GM18907 (cell line): ENCODE measurements at regions not wholly inside any gene's neighbourhood (a gene's known extent, or its start where the extent isn't known, plus 50 kb on each side); places are given as distances from the start of the nearest gene placed in this dataset.
"Not testable (repeated sequence)": the region's sequence is repeated elsewhere in the genome, so short reads cannot be mapped to it uniquely, and the experiment has no call there.

Source experiments
- ATAC-seq: cut with Tn5 transposase; IDR thresholded peaks from one replicate; pipeline ENCODE4 v1.9.1; 2021; ENCODE audit warnings: mild to moderate bottlenecking, moderate library complexity; ENCODE audit not compliant: unreplicated experiment

DNA sequence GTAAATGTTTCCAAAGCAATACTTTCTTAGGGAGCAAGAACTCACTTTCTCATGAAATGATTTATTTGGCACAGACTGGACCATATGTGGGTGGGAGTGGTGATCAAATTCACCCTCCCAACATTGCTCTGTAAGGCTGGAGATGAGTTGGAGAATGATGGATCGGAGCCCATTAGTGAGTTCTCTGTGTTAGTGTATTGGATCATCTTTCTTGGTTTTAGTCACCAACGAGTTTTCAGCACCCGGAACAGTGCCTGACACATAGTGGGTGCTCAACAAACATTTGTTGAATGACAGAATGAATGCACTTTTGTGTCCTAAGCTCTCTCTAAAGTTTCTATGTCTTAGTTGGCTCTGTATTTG is 104.5 kb upstream of the FAM20A start:
- no peak for ATAC-seq

DNA sequence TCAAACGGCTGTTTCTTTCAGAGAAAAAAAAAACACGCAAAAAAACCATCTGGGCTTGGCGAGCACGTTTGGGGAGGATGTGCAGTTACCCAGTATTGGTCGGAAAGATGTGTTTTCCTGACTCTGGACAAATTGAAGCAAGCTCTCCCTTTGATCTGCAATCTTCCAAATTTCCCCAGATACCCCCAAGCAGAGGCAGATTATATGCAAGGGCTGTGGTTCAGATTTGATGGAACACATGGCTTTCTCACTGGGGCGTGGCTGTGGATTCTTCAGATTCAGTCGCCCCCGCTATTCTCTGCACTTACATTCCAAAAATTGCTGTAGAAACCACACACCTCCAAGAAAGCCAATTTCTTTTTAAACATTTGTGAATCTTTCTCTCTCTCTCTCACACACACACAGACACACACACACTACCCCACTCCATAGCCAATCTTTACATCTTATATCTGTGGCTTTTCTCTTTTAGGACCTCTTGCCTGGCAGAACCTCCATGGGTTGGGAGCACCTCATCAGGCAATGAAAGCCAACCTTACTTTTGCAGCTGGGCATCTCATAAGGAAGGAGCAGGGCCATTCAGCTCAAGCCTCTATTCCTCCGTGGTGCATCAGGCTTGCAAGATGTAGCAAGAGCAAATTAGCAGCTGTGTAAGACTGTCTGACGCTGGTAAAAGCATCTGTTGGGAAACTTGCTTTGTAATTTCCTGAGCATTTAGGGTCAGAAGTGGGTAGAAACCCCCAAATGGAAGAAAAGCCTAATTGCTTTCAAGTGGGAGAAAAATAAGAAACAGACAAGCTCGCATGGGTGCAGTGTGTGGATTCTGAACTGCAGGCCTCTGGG is 103.9 kb upstream of the FAM20A start:
- no peak for ATAC-seq

DNA sequence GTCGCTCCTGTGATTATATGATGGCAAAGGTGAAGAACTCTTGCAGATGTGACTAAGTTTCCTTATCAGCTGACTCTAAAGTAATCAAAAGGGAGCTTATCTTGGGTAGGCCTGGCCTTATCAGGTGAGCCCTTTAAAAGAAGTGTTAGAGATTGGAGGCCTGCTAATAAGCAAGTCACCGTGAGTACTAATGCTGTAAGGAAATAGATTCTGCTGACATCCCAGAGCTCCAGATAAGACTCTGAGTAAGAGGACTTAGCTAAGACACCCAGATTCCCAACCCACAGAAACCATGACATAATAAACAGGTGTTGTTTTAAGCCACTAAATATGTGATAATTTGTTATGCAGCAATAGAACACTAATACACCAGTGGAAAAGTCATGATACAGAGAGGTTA is 99.9 kb upstream of the FAM20A start:
- no peak for ATAC-seq

DNA sequence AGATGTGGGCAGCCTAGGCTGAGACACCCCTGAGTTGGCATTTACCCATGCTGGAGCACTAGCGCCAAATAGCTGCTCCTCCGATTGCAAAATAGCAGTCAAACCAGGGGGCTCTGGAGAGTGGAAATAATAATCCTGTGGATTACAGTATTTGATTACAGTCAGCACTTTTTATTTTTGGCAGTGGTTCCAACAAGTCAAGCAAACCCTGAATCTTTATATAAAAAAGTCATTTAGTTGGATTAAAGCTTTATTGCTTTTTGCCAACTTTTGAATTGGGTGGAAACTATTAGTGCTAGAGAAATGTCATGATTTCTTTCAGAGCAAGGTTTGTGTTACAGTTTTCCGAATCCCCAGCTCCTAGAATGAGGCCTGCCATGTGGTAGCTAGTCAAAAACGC is 99.3 kb upstream of the FAM20A start:
- no peak for ATAC-seq

DNA sequence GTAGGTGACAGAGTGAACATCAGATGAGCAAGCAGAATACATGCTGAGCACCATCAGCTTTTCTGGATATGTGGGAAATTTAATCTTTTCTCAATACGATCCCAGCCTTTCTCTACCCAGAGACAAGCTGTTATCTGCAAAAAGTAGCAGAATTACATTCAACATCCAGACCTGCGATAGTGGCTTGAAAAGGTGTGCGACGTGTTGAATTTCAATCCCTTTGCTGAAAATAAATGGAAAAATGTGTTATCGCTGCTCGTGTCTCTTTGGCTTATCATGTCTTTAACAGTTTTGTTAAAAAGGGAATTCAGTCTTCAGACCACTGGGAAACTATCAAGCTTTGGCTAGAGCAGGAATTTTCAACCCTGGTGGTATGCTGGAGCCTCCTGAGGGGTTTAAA is 98.8 kb upstream of the FAM20A start:
- ATAC-seq = no peak

DNA sequence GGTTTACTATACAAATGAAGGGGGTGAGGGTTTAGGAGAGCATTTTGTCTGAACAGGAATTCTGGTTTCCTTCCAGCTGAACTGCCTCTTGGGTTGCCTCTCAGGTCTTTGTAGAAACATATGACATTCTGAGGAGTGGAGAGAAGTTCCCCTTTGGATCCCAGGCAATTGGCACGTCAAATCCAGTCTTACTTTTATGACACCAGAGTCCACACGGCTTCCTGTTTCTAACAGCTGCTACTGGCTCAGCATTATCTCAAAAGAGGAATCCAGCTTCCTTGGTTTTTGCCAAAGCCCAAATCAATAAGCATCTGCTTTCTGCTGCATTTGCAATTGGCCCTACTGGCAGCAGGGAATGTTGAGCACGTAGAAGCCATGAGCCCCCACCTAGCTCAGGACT is 97.6 kb upstream of the FAM20A start:
- ATAC-seq = no peak

DNA sequence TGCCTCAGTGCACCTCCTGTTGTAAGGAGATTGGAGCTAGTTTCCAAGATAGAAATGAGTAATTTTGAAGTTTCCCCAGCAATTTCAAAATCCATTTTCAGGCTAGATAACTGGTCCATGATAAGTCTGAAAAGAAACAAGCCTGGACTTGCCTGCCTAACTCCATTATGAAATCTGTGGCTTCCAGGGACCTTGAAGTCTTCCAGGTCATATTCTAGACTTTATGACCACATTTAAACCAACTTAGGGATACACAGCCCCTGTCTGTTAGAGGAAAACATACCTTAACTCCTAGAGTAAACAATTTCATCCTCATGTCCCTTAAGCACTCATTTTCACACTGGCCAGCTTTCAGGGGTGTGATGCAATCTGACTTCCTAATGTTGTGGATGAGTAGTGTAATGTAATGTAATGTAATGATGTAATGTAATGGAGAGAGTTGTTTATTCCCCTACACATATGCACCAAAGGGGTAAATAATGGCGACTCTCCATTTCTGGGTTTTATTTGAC is 96.7 kb upstream of the FAM20A start:
- ATAC-seq = no peak

DNA sequence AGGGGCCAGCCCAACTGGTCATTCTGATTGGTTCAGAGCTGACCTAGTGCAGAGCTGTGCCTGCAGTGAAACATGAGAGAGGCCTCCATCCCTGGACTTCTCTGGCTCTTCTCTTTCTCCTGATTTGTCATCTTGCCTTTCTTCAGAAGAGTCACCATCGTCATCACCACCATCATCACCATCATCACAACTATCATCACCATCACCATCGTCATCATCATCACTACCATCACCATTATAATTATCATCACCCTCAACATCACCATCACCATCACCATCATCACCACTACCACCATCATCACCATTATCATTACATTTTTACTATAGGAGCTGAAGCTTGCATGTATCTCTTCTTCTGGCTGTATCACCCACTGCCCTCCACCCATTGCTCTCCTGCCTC is 94.5 kb upstream of the FAM20A start:
- no peak for ATAC-seq

DNA sequence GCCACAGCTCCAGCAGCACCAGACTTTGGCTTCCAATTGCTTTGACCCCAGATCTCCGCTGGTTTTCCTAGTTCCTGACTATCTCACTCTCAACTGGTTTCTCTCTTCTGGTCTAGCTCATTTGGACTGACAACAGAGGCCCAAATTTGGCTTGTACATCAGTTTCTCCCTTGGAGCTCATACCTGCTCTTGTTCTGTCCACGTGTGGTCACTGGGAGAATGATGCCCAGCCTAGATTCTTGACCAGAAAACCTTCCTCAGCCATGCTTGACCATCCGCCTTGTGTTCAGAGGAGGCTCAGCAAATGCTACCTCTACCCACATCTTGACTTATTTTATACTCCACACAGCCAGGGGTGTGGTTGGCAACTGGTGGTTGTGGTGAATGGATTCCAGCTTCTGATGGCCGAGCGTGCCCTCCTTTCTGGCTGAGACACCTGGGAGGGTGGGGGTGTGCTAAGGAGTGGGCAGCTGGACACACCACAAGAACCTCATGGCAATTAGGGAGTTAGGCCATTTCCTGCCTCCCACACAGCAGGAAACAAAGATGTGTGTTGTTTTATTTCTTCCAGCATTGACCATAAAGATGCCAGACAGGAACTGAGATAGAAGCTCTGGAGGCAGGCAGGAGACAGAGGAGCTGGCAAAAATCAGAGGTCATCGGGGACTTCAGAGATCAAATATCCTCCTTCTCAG is 93.8 kb upstream of the FAM20A start:
- ATAC-seq = no peak

DNA sequence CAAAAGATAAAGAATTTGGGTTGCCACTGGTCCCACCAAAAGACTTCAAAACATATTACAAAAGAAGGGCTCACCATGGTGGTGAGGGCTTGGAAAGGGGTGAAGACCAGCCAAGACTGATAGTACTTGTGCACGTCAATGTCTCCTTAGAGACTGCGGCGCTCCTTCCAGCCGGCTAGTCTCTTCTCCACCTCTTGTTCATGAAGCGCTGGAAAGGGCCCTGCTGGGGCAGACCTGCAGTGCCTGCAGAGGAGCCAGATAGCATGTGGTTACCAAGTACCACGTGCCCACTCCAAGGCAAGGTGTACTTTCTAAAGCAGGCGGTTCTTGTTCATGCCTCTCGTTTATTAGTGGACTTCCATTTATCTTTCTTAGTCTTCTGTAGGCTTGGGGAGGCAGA is 92.7 kb upstream of the FAM20A start:
- no peak for ATAC-seq

DNA sequence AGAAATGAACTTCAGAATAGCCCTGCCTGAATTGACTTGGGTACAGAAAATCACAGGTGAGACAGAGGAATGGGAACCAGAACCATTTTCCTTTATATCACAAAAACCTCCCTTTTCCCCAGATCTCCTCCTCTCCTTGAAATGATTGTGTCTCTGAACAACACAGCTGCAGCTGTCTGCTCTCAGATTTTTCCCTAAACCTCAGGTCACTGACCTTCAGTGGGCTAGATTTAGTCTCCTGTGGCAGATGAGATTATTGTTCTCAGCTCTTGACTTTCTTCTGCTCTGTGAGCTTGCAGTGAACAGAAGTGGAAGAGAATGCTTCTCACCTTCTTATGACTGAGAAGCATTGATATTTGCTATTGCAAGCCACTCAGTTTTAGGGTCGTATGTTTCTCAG is 92.3 kb upstream of the FAM20A start:
- ATAC-seq = no peak

DNA sequence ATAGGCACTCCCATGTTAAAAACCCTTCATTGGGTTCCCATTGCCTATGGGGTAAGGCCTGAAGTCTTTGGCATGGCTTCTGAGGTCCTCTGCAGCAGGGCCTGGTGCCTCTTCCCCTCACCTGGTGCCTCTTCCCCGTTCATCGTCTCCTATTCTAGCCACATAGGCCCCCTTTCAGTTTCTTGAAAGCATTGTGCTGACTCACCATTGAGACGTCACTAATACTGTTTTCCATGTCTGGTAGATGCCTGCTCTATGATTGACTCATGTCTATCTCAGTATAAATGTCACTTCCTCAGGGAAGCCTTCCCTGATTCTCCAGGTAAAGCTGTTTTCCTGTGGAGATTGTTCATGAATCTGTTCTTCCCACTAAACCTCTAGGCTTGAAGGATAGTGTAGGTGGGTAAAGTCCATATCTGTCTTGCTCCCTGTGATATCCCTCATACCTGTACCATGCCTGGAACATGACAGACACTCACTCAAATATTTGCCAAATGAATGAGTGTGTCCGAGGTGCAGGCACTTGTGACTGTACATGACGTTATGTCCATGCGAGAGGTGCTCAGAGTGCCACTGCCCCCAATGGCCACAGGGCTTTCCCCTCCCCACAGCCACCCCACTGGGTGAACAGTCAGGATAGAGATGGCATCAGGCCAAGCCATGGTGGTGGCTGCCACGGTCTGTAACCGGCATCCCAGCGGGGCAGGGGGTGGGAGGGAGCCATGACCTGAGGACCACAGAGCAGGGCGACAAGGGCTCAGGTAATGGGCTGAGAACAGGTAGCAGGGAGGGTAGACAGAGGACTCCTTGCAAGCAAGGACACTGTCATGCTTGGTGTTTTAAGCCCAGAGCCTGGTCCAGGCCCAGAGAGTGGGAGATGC is 85.2 kb upstream of the FAM20A start:
- no peak for ATAC-seq

DNA sequence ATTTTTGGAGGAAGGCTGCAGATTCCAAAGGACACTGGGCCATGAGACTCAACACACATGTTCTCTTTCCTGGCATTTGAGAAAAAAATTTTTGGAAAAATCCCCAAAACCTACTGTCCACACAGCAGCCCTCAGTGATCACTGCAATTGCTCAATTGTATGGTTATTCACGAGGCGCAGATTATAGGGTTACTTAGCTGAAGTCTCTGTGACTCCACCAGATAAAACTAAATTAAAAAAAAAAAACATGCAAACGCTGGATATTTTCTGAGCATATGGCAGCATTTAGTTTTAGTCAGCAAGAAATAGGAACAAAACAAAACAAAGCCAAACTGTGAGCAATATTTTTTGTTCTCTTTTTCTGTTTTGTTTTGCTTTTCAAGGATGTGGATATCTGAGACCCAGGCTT is 83.8 kb upstream of the FAM20A start:
- no peak for ATAC-seq

DNA sequence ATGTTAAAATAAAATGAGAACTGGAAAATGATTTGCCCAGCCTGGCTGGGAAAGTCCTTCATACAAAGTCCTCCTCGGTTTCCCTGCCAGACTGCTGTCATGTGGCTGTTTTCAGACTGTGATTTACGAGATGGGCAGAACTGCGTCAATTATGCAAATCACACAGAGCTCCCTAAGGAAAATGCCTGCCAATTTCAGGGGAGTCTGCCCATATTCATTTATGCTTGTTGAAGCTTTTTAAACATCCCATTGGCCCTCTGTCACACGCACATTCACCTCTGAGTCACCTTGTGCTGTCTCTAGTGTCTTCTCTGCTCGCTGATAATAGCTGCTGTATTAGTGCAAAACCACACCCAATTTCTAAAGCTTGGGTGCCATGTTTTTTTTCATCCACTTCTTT is 81.7 kb upstream of the FAM20A start:
- no peak for ATAC-seq

DNA sequence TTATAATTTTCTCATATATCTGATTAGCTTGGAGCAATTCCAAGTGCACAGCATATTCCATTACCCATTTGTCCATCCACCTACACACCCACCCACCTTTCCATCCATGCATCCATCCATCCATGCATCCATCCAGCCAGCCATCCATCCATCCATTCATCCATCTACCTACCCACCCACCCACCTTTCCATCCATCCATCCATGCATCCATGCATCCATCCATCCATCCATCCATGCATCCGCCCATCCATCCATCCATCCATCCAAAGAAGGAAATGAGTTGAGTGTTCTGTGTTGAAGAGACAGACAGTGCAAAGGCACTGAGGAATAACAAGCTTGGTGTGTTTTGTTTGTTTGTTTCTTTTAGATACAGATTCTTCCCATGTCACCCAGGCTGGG is 78.7 kb upstream of the FAM20A start:
- no peak for ATAC-seq

DNA sequence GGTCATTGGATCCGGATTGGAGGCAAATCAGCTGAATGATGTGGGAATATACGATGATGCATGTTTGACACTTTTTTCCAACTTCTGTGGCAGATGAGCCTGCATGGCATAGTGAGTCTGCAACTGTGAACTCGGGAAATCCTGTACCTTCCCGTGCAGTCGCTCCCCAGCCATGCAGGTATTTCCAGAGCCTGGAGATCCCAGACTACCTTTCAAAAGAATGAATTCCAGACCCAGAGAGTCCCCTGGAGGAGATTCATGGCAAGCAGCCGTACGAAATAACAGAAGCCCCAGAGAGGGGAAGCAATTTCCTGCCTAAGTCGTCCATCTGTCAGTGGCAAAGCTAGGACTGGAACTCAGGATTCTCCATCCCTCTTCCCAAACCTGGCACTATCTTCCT is 75.7 kb upstream of the FAM20A start:
- ATAC-seq = no peak

DNA sequence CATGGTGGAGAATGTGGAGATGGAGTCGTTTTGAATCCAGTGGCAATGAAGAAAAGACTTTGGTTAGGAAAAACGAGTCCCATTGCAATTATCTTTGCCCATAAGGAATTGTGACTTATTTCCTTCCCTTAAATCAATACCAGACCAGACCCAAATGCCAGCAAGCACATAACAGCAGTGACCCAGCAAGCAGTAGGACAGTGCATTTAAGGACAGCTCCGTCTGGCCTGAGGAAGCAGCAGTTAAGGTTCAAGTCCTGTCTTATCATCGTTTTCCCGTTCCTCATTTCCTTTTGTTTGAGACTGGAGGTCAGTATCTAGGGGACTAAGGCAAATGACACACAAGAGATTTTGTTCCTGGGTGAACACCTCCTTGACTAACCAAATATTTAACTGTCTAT is 74.6 kb upstream of the FAM20A start:
- no peak for ATAC-seq

DNA sequence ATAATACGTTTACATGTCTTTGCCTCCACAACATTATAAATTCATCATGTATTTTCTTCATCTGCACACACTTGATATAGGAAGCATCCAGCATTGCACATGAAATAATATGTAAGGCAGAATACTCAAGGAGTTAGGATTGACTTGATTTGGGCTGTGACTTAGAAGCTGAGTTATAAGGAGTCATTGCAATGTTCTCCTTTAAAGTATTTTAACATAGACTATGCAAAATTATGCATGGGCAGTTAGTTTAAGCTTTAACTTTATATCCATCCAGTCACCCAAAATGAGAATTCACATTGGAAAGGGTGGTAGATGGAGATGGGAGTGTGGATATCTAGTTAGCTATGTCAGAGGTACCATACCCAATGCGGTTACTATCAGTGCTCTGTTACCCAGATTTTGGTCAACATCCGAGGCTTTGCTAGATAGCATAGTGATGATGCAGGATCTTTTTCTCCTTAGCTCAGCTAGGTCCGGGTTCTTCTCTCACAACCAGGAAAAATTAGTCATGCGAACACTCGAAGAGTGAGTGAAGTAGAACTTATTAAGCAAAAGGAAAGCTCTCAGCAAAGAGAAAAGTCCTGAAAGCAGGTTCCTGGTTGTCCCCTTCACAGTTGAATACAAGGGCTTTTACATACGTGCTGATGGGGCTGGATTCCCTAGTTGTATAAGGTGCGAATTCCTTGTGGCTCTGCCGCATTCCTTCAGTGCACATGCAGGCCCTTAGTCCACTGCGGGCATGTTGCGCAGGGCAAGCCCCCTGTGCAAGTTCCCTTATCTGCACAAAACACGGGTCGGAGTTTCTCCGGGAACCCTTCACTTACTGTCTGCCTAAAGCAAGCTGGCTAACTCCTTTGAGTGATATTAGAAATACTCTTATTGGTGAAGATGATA is 73.1 kb upstream of the FAM20A start:
- no peak for ATAC-seq

DNA sequence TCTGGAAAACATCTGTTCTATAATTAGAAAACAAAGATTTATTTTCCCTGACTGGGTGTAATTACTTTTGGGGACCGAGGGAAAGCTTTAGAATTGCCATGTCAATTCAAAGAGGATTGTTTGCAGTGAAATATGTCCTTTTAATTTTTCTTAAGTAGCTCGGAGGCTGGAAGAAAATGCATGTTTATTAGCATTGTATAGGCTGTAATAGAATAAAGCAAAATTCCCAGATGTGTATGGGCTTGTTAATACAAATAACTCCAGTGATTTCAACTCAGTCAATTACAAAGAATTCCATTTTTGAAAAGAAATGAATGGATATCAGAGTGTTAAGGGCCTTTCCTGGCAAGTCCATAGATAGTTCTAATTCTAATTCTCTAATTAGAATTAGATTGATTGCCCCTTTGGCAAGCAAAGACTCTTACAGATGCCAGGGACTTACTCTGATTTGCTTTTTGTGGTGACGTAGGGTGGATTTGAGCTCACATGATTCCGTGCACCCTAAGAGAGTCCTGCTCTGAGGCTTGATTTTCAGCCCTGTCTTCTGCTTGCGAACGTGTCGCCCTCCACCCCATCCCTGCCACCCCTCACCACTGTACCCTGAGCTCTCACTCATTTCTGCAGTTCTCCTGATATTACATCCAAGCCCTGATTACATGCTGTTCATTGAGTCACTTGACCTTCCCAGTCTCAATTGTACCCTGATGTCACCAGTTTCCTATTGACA is 70.0 kb upstream of the FAM20A start:
- no peak for ATAC-seq

DNA sequence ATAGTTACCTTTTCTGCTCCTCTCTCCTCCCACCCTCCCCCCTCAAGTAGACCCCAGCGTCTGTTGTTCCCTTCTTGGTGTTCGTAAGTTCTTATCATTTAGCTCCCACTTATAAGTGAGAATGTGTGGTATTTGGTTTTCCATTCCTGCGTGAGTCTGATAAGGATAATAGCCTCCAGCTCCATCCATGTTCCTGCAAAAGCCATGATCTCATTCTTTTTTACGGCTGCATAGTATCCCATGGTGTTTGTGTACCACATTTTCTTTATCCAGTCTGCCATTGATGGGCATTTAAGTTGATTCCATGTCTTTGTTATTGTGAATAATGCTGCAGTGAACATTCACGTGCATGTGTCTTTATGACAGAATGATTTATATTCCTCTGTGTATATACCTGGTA is 65.3 kb upstream of the FAM20A start:
- ATAC-seq = not testable (repeated sequence)
